Sciatic nerve (tissue), 2 donors: ENCODE measurements at regions not wholly inside any gene's neighbourhood (a gene's known extent, or its start where the extent isn't known, plus 50 kb on each side); places are given as distances from the start of the nearest gene placed in this dataset.

Source experiments
- ATAC-seq: fragments of 200-7000 bp; cut with Tn5 transposase; one replicate; pipeline ENCODE4 v1.9.1; 2020; ENCODE audit warnings: mild to moderate bottlenecking, moderate library complexity
- DNase-seq: peaks from one replicate; pipeline ENCODE4 v3.0.0-alpha.2; 2020; ENCODE audit warnings: low spot score
- intact Hi-C: fragments of 100-400 bp; cut with DNase I; formaldehyde crosslinking; loops from one replicate; pipeline ENCODE4 v1.14.2; 2022
- donor health status: DM: no; HTN: no; CAD: no.
- donor health status: DM: no; HTN: no; CAD: no.

DNA sequence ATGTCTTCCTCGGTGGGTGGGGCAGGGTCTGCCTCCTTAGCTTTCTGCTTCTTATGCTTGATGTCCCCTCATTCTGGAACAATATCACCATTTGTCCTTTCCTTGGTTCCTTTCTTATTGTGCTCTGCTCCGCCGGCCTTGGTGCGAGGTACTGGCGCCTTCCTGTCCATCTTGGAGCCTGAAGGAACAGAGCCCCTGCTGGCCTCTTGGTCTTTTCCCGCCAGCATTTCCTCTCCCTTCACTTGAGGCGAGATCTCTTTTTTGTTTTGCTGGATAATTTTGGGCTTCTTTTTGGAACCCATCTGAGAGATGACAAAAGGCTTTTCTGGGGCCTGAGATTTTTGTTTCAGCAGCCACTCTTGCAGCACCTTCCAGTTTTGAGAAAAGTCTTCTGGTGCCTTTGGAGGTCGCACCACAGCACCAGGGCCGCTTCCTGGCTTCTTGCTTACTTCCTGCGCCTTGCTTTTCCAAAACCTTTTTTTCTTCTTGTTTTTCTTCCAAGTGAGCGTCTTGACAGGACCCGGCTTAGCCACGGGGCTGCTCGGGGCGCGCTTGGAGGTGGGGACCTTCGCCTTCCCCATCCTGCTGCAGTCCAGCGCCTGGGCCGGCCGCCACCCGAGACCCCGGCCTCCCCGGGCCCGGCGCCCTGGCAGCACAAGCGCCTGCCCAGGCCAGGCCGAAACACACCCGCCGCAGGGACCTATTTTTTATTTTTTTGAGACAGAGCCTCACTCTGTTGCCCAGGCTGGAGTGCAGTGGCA lies 127.1 kb downstream of the KLF13 start:
- intact Hi-C loops, result no loop called here
- peak; percentile 14 for DNase-seq
- ATAC-seq, result no peak

DNA sequence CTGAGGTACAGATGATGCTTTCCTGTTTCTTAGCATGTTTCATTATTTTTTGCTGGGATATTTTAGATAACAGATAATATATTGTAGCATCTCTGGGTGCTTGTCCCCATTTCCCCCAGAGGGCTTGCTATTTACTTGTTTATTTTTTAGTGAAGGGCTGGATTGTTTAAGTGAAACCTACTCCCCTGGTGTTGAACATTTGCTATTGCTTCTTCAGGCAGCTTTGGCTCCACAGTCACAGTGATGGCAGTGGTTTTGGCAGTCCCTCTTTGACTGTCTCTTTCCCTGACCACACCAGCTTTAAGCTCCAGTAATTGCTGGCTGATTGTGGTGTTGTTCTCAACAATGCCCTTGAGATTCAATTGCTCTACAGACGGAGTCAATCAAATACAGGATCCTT lies 128.9 kb downstream of the KLF13 start:
- ATAC-seq (no peak), DNase-seq (peak; percentile 2)
- intact Hi-C loops, result no loop called here

DNA sequence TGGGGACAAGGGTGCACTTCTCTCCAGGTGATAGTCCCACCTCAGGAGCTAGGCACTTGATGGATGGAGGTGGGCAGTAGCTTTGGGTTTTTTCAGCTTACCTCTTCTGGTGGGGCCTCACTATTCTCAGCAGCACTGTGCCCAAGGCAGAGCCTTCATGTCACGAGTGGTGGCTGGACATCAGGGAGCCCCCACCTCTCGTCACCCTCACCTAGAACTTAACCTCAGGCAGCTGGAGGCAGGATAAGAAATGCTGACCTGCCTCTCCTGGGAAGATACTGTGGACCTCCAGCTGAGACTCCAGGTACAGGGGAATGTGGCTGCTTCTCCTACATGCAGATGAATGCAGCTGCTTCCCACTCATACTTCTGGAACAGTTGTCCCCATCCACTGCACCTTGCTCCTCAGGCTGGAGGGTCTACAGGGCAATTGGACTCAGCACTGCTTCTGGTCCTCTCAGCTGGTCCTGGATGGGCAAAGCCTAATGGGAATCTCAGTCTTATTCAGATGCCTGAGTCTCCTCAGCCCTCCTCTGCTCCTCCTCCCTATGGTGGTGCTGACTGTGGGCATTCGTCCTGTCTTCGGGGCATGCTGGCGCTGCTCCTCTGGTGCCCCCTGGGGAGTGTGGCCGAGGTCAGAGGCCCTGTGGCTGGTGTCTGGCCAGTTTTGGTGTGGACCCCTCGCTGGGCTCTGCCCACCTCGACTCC lies 129.9 kb downstream of the KLF13 start:
- DNase-seq (peak; percentile 45), ATAC-seq (no peak)
- intact Hi-C loops, result no loop called here

DNA sequence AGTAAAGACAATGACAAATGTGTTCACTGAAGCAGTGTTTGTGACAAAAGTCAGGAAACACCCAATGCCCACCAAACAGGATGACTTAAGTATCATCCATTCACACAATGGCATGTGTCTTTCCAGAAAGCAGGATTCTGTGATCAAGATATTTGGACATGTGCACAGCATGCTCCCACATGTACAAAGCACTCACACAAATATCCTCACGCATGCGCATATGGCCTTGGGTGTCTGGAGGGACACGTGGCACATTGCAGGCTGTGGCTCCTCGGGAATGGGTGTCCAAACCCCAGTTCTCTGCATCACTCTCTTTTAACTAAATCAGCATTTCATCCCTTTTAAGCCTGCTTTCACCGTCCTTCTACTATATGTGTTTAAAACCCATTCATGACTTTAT lies 130.5 kb downstream of the KLF13 start:
- DNase-seq, result peak; percentile 62

DNA sequence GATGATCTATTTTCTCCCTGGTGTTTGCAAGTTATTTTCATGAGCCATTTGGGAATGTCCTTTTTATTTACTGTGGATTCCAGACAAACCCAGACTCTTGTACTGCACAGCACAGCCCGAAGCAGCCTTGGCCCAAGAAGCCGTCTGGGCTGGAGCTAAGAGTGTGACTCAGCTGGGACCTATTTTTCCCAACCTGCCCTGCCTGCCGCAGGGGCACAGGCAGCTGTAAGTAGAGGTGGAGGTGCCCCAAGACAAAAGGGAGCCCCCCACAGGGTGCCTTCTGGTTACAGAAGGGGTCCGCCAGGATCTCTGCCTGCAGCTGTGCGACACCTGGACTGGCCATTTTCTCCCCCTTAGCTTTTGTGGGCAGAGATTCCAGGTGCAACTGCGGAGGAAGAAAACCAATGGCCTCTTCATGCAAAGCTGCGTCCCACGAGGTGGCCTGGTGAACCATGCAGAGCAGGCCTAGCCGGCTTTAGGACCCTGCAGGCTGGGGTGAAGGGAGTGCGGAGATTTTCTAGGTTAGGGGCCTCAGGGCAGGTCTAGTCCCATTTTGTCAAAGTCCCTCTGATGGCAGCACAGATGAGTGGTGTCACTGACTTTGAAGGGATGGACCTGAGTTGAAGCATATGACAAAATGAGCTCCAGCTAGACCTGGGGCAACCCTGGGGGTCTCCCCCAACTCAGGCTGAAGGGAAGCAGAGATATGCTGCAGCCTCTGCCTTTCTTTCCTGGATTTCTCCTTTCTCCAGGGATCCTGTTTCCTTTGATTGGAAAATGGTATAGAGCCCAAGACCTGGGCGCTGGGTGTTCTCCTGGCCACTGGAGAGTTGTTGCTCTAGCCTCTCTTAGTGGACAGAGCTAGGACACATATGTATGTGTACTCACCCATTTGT lies 131.2 kb downstream of the KLF13 start:
- peak; percentile 90 for ATAC-seq
- DNase-seq, result peak; percentile 59

More for the DNA sequence above, 130.5 kb downstream of the KLF13 start:
- intact Hi-C loops, result no loop called here
- peak; percentile 74 for ATAC-seq

DNA sequence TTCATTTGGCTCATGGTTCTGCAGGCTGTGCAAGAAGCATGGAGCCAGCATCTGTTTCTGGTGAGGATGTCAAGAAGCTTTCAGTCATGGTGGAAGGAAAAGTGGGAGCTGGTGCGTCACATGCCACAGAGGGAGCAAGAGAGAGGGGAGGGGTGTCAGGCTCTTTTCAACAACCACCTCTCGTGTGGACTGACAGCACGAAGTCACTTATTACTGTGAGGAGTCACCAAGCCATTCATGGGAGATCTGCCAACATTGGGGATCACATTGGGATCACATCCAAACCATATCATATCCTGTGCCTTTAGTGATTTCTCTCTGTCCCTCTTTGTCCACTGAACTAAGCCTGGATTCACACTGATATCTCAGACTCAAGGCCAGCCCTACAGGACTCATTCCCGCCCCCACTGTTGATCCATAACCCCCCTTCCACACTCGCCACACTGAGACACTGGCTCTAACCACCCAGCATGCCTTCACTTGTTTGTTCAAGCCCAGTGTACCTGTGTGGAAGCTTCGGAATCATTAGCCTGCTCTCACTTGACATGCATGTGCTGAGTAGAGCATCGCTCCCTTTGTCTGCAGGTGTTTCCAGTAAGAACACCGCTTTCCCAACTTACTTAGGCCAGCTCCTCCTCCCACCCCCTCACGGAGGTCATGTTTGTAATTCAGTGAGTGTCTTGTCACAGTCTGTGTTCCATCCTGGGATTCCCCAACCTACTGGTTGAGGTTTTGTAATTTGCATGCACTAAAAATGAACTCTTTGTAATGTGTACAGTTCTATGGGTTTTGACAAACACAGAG lies 132.2 kb downstream of the KLF13 start:
- peak; percentile 21 for DNase-seq
- intact Hi-C loops, result no loop called here
- ATAC-seq, result no peak

More for the DNA sequence above, 131.2 kb downstream of the KLF13 start:
- intact Hi-C loops, result no loop called here

DNA sequence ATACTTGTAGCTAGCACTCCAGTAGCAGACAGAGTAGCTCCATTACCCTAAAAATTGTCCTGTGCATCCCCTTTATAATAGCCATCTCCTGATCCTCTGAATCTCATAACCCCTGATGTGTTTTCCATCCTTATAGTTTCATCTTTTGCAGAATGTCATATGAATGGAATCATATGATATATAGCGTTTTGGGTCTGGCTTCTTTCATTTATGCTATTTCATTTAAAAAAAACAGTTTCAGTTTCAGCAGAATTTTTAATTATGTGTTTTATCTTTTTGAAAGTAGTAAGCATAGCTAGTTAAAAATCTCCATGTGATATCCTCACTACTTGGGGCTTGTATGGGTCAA lies 132.7 kb downstream of the KLF13 start:
- DNase-seq (no peak), ATAC-seq (no peak)
- intact Hi-C loops, result no loop called here

DNA sequence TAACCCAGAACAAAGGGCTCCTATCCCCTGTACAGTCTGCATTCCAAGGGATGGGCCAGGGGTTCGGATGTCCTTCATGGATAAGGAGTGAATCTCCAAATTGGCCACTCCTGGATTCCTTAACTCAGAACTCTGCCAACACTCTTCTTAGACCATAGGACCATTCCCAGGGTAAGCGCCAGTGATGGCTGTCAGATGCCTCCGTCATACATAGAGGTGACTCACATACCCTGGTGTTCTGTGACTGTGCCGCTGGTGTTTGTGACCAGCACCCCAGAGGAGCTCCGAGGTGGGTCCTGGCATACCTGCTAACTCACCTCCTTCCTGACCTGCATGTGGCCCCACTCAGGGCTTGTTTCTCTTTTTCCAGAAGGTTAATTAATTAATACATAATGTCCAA lies 134.7 kb downstream of the KLF13 start:
- ATAC-seq, result no peak
- DNase-seq, result peak; percentile 19
- intact Hi-C loops, result no loop called here

DNA sequence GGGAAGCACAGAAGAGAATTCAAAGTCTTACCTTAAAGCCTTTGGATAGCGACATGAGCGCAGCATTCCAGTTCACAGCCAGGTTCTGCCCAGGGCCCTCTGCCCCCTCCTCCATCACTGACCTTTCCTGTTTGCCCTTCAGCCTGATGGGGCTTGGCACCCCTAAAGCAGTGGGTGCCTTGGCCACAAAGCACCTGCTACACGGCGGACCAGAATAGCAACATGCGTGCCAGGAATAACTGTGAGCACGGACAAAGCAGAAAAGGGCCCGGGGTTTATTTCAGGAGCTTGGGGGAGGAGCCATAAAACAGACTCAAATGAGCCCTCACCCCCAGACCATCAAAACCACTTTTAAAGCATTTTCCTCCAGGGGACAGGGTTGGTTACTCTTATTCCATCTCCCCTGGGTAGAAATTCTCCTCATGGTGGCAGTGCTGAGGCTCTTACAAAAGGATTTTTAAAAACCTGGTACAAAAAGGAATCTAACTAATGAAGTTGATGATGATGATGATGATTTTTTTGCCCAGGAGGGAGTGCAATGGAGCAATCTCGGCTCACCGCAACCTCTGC lies 135.4 kb downstream of the KLF13 start:
- intact Hi-C loops, result no loop called here
- DNase-seq (peak; percentile 26), ATAC-seq (no peak)

DNA sequence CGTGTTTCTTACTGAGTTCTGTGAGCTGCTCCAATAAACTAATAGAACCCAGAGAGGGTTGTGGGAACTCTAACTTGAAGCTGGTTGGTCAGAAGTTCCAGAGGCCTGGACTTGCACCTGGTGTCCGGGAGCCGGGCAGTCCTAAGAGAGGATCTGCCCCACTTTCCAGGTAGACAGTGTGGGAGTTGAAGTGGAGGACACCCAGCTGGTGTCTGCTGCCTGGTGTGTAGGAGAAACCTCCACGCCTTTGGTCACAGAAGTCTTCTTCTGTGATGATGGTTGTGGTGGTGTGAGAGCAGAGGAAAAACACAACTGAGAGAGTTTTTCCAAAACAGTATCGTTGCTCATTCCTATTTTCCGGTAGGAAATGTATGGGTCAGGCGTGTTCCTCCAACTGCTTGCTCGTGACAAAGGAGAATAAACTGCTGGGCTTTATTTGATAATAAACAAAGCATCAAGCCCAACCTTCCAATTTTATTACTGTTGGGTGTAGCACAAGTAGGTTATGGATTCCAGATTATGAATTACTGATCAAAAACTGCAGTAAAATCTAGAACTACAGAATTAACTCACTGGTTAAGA lies 137.0 kb downstream of the KLF13 start:
- intact Hi-C loops, result no loop called here
- ATAC-seq (no peak), DNase-seq (no peak)

DNA sequence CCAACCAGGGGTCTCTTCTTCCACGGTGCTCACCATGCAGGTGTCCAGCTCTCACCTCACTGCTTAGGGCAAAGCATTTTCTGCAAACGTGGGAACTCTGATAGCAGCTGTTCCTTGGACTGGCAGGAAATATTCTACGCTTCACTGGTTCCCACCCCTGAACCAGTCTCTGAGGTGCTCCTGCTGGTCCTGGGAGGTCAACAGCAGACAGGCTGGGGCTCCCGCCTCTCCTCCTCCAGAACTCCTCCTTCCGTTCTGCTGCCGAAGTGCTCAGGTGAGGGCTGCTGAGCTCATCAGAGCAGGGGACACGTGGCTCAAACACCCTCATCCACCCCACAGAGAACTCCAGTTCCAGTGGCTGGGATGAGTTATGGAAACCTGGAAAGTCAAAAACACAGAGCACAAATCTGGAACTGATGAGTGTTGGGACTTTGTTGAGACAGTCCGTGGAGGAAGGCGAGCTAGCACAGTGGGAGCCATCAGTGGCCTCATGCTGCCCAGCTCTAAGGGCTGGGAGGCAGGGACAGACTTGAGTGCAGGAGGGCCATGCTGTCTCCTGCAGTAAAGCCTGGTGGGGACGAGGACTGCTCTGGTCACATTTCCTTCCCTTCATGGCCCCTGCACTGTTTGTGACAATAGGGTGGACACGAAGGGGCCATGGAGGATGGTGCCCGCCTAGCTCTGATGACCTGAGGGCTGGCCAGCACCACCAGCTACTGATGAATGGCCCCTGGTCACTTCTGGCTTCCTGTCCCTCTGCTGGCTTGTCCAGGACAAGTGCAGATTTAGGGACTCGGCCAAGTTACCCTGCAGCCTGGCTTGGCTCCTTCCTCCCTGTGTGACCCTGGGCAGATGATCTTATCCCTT lies 137.8 kb downstream of the KLF13 start:
- no peak for DNase-seq
- no peak for ATAC-seq
- intact Hi-C loops, result no loop called here

DNA sequence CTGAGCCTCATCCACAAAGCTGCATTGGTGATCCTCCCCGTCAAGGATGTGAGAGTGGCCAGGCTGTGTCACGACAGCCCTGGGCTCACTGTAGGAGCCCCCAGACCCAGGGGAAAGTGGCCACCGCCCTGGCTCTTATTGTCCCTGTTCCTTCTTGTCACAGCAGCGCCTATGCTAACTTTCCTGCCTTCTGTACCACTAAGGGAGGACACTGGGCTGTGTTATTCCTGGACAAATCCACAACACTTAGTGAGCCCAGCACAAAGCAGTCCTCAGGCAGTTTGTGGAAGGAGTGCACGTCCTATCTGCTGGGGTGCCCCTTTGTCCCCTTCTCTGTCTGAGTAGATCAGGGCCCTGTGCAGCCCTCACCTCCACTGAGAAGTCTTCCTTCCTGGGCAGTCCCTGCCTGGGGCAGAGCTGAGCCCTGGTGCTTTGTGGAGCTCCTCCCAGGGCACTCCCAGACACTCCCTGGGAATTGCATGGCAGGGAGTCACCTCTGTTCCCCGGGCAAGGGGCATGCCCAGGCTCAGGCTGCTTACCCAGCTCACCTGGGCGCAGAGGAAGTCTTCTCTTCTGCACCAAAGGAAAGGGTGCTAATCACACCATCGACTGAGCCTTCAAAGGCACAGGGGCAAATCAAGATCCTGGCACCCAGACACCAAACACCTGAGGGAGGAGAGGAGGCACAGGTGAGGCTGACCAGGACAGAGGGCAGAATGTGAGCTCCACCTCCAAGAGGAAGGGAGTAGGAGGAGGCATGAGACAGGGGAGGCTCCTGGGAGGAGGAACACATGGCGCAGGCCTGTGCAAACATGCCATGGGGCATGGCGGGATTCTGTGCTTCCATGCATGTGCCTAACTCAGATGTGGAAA lies 138.7 kb downstream of the KLF13 start:
- DNase-seq (peak; percentile 31), ATAC-seq (no peak)
- intact Hi-C loops, result no loop called here

DNA sequence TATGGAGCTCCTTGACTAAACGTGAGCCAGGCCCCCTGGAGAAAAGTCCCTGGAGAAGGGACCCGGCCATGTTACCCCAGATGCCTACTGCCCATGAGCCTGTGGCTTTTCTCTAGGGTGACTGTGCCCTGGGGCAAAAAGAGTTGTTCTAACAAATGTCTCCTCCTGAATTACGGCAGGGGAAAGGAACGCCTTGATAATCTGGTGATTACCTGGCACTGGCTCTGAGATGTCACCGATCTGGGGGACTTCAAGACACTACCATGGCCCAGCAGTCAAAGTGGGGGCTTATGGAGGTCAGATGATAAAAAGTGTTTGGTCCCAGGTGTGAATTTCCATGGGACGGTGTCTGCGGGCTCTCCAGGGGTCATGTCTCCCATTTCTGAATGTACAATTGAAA lies 140.7 kb downstream of the KLF13 start:
- intact Hi-C loops, result no loop called here
- ATAC-seq, result no peak
- DNase-seq, result no peak

DNA sequence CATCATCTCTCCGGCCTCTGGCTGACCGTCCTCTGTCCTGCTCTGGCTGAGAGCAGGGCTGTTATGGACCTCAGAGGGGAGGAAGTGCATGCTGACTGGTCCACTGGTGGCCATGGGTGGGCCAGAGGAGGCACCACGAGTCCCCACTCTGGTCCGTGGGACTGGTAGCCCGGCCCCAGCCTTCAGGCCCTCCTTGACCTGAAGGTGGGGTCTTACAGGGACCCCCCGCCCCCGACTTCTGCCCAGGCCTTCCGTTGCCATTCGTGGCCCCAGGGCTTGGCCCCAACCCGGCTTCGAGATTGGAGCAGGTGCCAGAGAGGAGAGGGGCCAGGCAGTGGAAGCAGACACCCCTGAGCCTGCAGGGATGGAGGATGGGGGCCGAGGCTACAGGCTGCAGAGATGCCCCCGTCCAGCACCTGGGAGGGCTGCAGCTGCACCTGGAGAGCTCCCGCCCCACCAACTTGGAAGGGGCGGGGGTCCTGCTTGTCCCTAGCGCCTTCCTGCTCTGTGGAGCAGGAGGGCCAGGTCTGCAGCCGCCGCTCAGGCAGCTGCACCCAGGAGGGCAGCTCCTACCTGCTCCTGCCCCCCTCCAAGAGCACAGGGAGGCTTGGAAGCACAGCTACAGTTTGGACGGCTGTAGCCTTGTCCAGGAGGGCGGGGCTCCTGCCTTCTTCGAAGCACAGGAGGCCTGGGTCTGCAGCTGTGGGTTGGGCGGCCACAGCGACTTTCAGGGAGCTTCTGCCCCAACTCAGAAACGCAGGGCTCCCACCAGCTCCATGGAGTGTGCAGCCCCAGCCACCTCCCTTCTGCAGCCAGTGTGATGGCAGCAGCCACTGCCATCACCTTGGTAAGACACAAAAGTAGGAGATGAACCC lies 142.5 kb downstream of the KLF13 start:
- DNase-seq (no peak), ATAC-seq (no peak)
- intact Hi-C loops, result no loop called here

DNA sequence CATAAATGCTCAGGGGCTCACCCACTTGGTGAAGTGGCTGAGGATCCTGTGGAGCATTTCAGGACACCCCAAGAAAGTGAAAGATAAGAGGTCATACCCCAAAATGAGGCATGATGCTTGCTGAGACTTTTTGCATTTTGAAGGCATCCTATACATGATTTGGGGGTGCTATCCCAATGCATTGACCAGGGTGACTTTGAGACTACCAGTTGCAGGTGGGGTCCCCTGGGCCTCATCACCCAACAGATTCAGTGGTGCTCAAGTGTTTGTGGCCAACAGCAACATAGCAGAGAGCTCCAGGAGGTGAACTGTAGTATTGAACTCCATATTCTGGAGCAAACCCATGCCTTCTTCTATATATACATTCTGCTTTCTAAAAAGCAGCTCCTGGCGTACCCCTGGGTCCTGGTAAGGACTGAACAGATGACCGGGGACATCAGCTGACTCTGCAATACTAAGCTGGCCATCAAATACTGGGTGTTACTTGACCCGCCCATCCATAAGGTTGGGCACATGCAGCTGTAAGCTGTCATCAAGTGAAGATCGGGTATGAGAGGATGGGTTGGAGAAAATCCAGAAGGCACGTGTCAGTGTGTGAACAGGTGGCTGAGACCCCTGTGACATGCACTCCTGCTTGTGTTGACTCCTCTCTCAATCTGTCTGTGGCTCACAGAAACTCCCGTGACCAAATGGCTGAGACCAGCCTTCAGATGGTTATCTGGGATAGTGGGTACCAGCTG lies 143.3 kb downstream of the KLF13 start:
- DNase-seq (no peak), ATAC-seq (no peak)
- intact Hi-C loops, result no loop called here
